H1 (cell line): ENCODE measurements at regions not wholly inside any gene's neighbourhood (a gene's known extent, or its start where the extent isn't known, plus 50 kb on each side); places are given as distances from the start of the nearest gene placed in this dataset.

Experiments
- CTCF ChIA-PET: fragments of 300-600 bp; sonication (Branson Sonifier 250); formaldehyde crosslinking; loops from one replicate; lab custom pipeline; 2021; ENCODE audit not compliant: partially characterized antibody; lab: Charles Lee
- POLR2A ChIA-PET: fragments of 300-600 bp; sonication (Branson Sonifier 250); formaldehyde crosslinking; loops from one replicate; lab custom pipeline; 2021; ENCODE audit warnings: inconsistent platforms; ENCODE audit not compliant: partially characterized antibody; lab: Charles Lee
- DNase-seq, 2 experiments: peaks; one replicate each; pipeline versions ENCODE4 v3.0.0 to v3.0.0-alpha.2; 2010 to 2022; ENCODE audit warnings: low spot score in 2 of 2, low read depth in 1 of 2, mixed read lengths in 1 of 2
- FAIRE-seq: peaks from 2 replicates; lab custom pipeline; 2011; peaks lifted over from hg19 to GRCh38; lab: Jason Lieb, UNC
- H2AFZ ChIP-seq: 2 replicates; pipeline ENCODE4 v1.8.1; 2012; ENCODE audit warnings: low read length, inconsistent platforms
- H2AK5ac ChIP-seq: 2 replicates; pipeline ENCODE4 v1.6.1; 2013; ENCODE audit warnings: low read depth, low read length
- H2BK120ac ChIP-seq: replicated peaks from 2 replicates; pipeline ENCODE3; 2013; ENCODE audit warnings: low read depth, low read length, inconsistent platforms
- H2BK12ac ChIP-seq: 2 replicates; pipeline ENCODE4 v1.6.1; 2013; ENCODE audit warnings: low read depth, low read length
- H2BK15ac ChIP-seq: 2 replicates; pipeline ENCODE4 v1.6.1; 2013; ENCODE audit warnings: low read length
- H2BK20ac ChIP-seq: 2 replicates; pipeline ENCODE4 v1.6.1; 2013; ENCODE audit warnings: low read length
- H2BK5ac ChIP-seq: 2 replicates; pipeline ENCODE4 v1.6.1; 2013; ENCODE audit warnings: low read depth, low read length
- H3K14ac ChIP-seq: 2 replicates; pipeline ENCODE4 v1.6.1; 2013; ENCODE audit warnings: inconsistent platforms; ENCODE audit not compliant: insufficient read length
- H3K18ac ChIP-seq: 2 replicates; pipeline ENCODE4 v1.6.1; 2013; ENCODE audit warnings: low read length; ENCODE audit errors: extremely low read depth
- H3K23ac ChIP-seq: 2 replicates; pipeline ENCODE4 v1.6.1; 2013; ENCODE audit warnings: inconsistent platforms; ENCODE audit not compliant: insufficient read length
- H3K23me2 ChIP-seq: 2 replicates; pipeline ENCODE4 v1.6.1; 2013; ENCODE audit warnings: low read depth, low read length
- H3K27ac ChIP-seq: 2 replicates; pipeline ENCODE4 v1.6.1; 2011; ENCODE audit warnings: low read depth, low read length, inconsistent platforms
- H3K27me3 ChIP-seq, 4 experiments: replicated peaks in 1 of 4; 1 replicate in 1 of 4; 2 replicates in 3 of 4; pipeline versions ENCODE4 v1.6.1 to v1.8.1; 2011 to 2013; ENCODE audit warnings: low read length in 3 of 4, mild to moderate bottlenecking in 3 of 4, inconsistent platforms in 2 of 4, mixed read lengths in 2 of 4, moderate library complexity in 1 of 4; ENCODE audit not compliant: control insufficient read depth in 3 of 4, insufficient read depth in 3 of 4; ENCODE audit errors: extremely low read depth in 1 of 4
- H3K36me3 ChIP-seq, 4 experiments: 2 replicates each; pipeline versions ENCODE4 v1.6.1 to v1.8.1; 2011 to 2013; ENCODE audit warnings: mild to moderate bottlenecking in 4 of 4, low read length in 3 of 4, moderate library complexity in 2 of 4, control low read depth in 1 of 4, inconsistent platforms in 1 of 4; ENCODE audit not compliant: insufficient read depth in 4 of 4, control insufficient read depth in 2 of 4
- H3K4ac ChIP-seq: replicated peaks from 2 replicates; pipeline ENCODE3; 2013; ENCODE audit warnings: low read length, low read depth, mixed read lengths, inconsistent platforms; ENCODE audit not compliant: insufficient read length
- H3K4me1 ChIP-seq, 4 experiments: replicated peaks in 1 of 4; 1 replicate in 1 of 4; 2 replicates in 3 of 4; pipeline versions ENCODE4 v1.6.1 to v1.8.1; 2011 to 2013; ENCODE audit warnings: low read length in 3 of 4, inconsistent platforms in 2 of 4, mixed read lengths in 1 of 4; ENCODE audit not compliant: insufficient read depth in 4 of 4, control insufficient read depth in 3 of 4
- H3K4me2 ChIP-seq, 2 experiments: 2 replicates each; pipeline versions ENCODE4 v1.6.1 to v1.8.1; 2011 to 2013; ENCODE audit warnings: low read depth in 2 of 2, low read length in 2 of 2, control low read depth in 1 of 2, inconsistent platforms in 1 of 2, mild to moderate bottlenecking in 1 of 2; ENCODE audit not compliant: insufficient read depth in 1 of 2
- H3K4me3 ChIP-seq, 4 experiments: fragments of 200-600, 300-600 bp in 1 of 4; sonication (generic), shearing (Covaris generic), sonication (Bioruptor Twin) in 1 of 4; 2 replicates each; pipeline versions ENCODE4 v1.5.1 to v1.8.1; 2011 to 2016; ENCODE audit warnings: low read length in 4 of 4, low read depth in 3 of 4, control low read depth in 2 of 4, inconsistent platforms in 2 of 4, mild to moderate bottlenecking in 2 of 4, mixed read lengths in 1 of 4, moderate library complexity in 1 of 4; ENCODE audit not compliant: insufficient read depth in 2 of 4; ENCODE audit errors: extremely low read depth in 1 of 4
- H3K56ac ChIP-seq: replicated peaks from 2 replicates; pipeline ENCODE3; 2013; ENCODE audit warnings: low read depth, mild to moderate bottlenecking, mixed read lengths, low read length, inconsistent platforms; ENCODE audit not compliant: insufficient read length
- H3K79me1 ChIP-seq: 2 replicates; pipeline ENCODE4 v1.6.1; 2013; ENCODE audit warnings: low read depth, low read length, control low read depth
- H3K79me2 ChIP-seq, 2 experiments: 2 replicates each; pipeline versions ENCODE4 v1.6.1 to v1.8.1; 2012 to 2013; ENCODE audit warnings: low read length in 2 of 2, mild to moderate bottlenecking in 2 of 2, inconsistent platforms in 1 of 2; ENCODE audit not compliant: insufficient read depth in 2 of 2, control insufficient read depth in 1 of 2
- H3K9ac ChIP-seq, 4 experiments: replicated peaks in 1 of 4; 1 replicate in 1 of 4; 2 replicates in 3 of 4; pipeline versions ENCODE4 v1.6.1 to v1.8.1; 2011 to 2013; ENCODE audit warnings: low read depth in 3 of 4, low read length in 3 of 4, control low read depth in 2 of 4, mild to moderate bottlenecking in 2 of 4, moderate library complexity in 2 of 4, inconsistent platforms in 1 of 4; ENCODE audit errors: extremely low read depth in 1 of 4
- H3K9me3 ChIP-seq, 2 experiments: 2 replicates each; pipeline versions ENCODE4 v1.6.1 to v1.8.1; 2012 to 2013; ENCODE audit warnings: mild to moderate bottlenecking in 2 of 2, moderate library complexity in 2 of 2, control low read depth in 1 of 2, inconsistent platforms in 1 of 2, low read depth in 1 of 2, low read length in 1 of 2, mixed read lengths in 1 of 2; ENCODE audit not compliant: insufficient read depth in 2 of 2
- H4K20me1 ChIP-seq, 2 experiments: replicated peaks in 1 of 2; 2 replicates each; pipeline versions ENCODE3 to v1.8.1; 2011 to 2013; ENCODE audit warnings: inconsistent platforms in 2 of 2, low read length in 2 of 2, mild to moderate bottlenecking in 1 of 2; ENCODE audit not compliant: insufficient read depth in 2 of 2, control insufficient read depth in 1 of 2
- H4K5ac ChIP-seq: 2 replicates; pipeline ENCODE4 v1.6.1; 2013; ENCODE audit warnings: low read length, low read depth, mixed read lengths, inconsistent platforms; ENCODE audit not compliant: insufficient read length
- H4K8ac ChIP-seq: 2 replicates; pipeline ENCODE4 v1.8.0; 2013; ENCODE audit warnings: mild to moderate bottlenecking, moderate library complexity, low read length, inconsistent platforms; ENCODE audit not compliant: insufficient read depth; ENCODE audit errors: extremely low read depth
- H4K91ac ChIP-seq: replicated peaks from 2 replicates; pipeline ENCODE3; 2013; ENCODE audit warnings: low read length, mixed read lengths, inconsistent platforms; ENCODE audit not compliant: insufficient read length
- NRF1 ChIP-seq: IDR thresholded peaks from 2 replicates; pipeline ENCODE4 v1.6.1; 2011; ENCODE audit warnings: mild to moderate bottlenecking, low read depth, low read length, improper control_type of control experiment
- SIX5 ChIP-seq: IDR thresholded peaks from 2 replicates; pipeline ENCODE4 v1.6.1; 2011; ENCODE audit warnings: mild to moderate bottlenecking, low read depth, low read length
- WGBS, 2 experiments: shearing (Covaris generic) in 1 of 2; methylation state at CpG; one replicate each; pipeline versions ENCODE4 v1.1.6 to v1.1.7; 2013 to 2015; ENCODE audit warnings: low lambda C conversion rate in 2 of 2, mixed read lengths in 2 of 2, inconsistent platforms in 1 of 2, low coverage in 1 of 2, missing lambda C conversion rate in 1 of 2; ENCODE audit not compliant: insufficient replicate concordance in 2 of 2, insufficient coverage in 1 of 2, insufficient read length in 1 of 2; ENCODE audit errors: extremely low coverage in 1 of 2, missing lambda C conversion rate in 1 of 2; 5-methylcytosine and 5-hydroxymethylcytosine counted together

- H3K4ac ChIP-seq, result no peak overlapping the region
- H4K8ac ChIP-seq, result no peak overlapping the region
- H4K91ac ChIP-seq, result no peak overlapping the region
- CTCF ChIA-PET, result interaction anchor here (0.7 to 7.0 kb wide), 15 partner anchors 11 to 106 kb away, joined by 3 to 45 read pairs (median 6); no protein-coding TSS in a partner anchor
- TF ChIP-seq NRF1 (no peak), SIX5 (no peak)
- H3K4me1 ChIP-seq, result no peaks in the 10 kb centered on the region
- H4K5ac ChIP-seq, result no peak overlapping the region
- no peaks in the 10 kb centered on the region for H3K79me2 ChIP-seq
- H3K79me1 ChIP-seq, result no peaks in the 10 kb centered on the region
- FAIRE-seq, result no peak
- H3K56ac ChIP-seq, result no peak overlapping the region
- H4K20me1 ChIP-seq, result no peaks in the 10 kb centered on the region
- no peak overlapping the region for H3K18ac ChIP-seq
- no peak for DNase-seq
- no peak overlapping the region for H2AK5ac ChIP-seq
- no peak overlapping the region for H3K9ac ChIP-seq
- H2BK15ac ChIP-seq, result no peak overlapping the region
- no peaks in the 10 kb centered on the region for H3K23me2 ChIP-seq
- no peak overlapping the region for H2BK12ac ChIP-seq
- no peak overlapping the region for H3K27ac ChIP-seq
- no peak overlapping the region for H2AFZ ChIP-seq
- H2BK20ac ChIP-seq, result no peak overlapping the region
- no peak overlapping the region for H2BK5ac ChIP-seq
- H3K9me3 ChIP-seq, result no peaks in the 10 kb centered on the region
- H2BK120ac ChIP-seq, result no peak overlapping the region
- no peaks in the 10 kb centered on the region for H3K27me3 ChIP-seq
- no peak overlapping the region for H3K23ac ChIP-seq
- POLR2A ChIA-PET, result no interaction called here
- H3K4me3 ChIP-seq, result no peak overlapping the region
- H3K36me3 ChIP-seq, result no peaks in the 10 kb centered on the region
- no peak overlapping the region for H3K14ac ChIP-seq
- 91% methylated on average over 5 of the region's 5 CpGs; no CpG with 5 or more reads in 1 of the 2 experiments for WGBS, 2 experiments
- no peak overlapping the region for H3K4me2 ChIP-seq
These were observed 180.0 kb downstream of the INSIG2 start for GRCh38 chr2:118268268-118268667.
